ENCODE measurements at regions not wholly inside any gene's neighbourhood (a gene's known extent, or its start where the extent isn't known, plus 50 kb on each side); places are given as distances from the start of the nearest gene placed in this dataset.

GRCh38 chr1:36625935-36626310 is 143.2 kb upstream of the CSF3R start:
- Histone ChIP-seq H3K4me1 (ENCODE audit: control insufficient read depth, insufficient read depth, low read length) (no peaks in the 10 kb centered on the region), H3K9ac (ENCODE audit: low read depth, low read length) (no peak overlapping the region), H3K56ac (ENCODE audit: extremely low read depth, insufficient read depth, low read length) (no peak overlapping the region), H3K14ac (replicated peaks; ENCODE audit: low read depth, low read length) (no peak overlapping the region), H2AK9ac (replicated peaks; ENCODE audit: low read depth, low read length, poor library complexity) (no peak overlapping the region), H2AFZ (replicated peaks; ENCODE audit: low read length, poor library complexity) (no peak overlapping the region), H2BK15ac (ENCODE audit: low read depth, low read length) (no peak overlapping the region), H3K4me3 (ENCODE audit: insufficient read depth, low read depth, low read length) (no peak overlapping the region), H2BK20ac (ENCODE audit: low read depth, low read length) (no peak overlapping the region), H3K23ac (ENCODE audit: low read depth, low read length) (no peak overlapping the region), H3K9me1 (ENCODE audit: insufficient read depth, low read length) (no peaks in the 10 kb centered on the region), H4K91ac (ENCODE audit: insufficient read depth, low read depth, low read length) (no peak overlapping the region), H3K27me3 (ENCODE audit: control insufficient read depth, insufficient read depth, low read length) (peaks cover 2% of the 10 kb centered on the region; the same call in 1 of the 2 replicates), H3K79me1 (ENCODE audit: low read depth in 1 of 2, low read length in 2 of 2) (no peaks in the 10 kb centered on the region), H2BK5ac (ENCODE audit: low read depth, low read length, poor library complexity, severe bottlenecking) (no peak overlapping the region), H3K18ac (ENCODE audit: low read depth, low read length) (no peak overlapping the region), H2BK120ac (ENCODE audit: low read depth, low read length) (no peak overlapping the region), H3K36me3 (ENCODE audit: control insufficient read depth, insufficient read depth, low read length) (no peaks in the 10 kb centered on the region), H3K27ac (ENCODE audit: insufficient read depth, low read length) (no peak overlapping the region), H4K8ac (ENCODE audit: low read depth in 2 of 2, low read length in 2 of 2) (no peak overlapping the region), H3K4me2 (ENCODE audit: low read depth, low read length) (no peak overlapping the region), H4K20me1 (ENCODE audit: insufficient read depth, low read length) (no peaks in the 10 kb centered on the region), H2AK5ac (ENCODE audit: low read depth, low read length) (no peak overlapping the region), H4K5ac (ENCODE audit: low read depth, low read length) (no peak overlapping the region), H3K4ac (ENCODE audit: low read depth, low read length) (no peak overlapping the region), H3K9me3 (ENCODE audit: control insufficient read depth, insufficient read depth, low read length) (no peaks in the 10 kb centered on the region)
- in situ Hi-C loops (cut with MboI; ENCODE audit: low sequenced_read_pairs) (no loop called here), dilution Hi-C loops (cut with HindIII; ENCODE audit: low sequenced_read_pairs, unreplicated experiment) (no loop called here), intact Hi-C loops (cut with micrococcal nuclease) (no loop called here)
- 23% methylated on average over 4 of the region's 11 CpGs; no CpG with 5 or more reads in 1 of the 2 experiments for WGBS, 2 experiments (ENCODE audit: extremely low coverage in 2 of 2, insufficient read length in 1 of 2)
- DNase-seq (no peak), ATAC-seq (ENCODE audit: low read depth) (no peak)
- BruUV-seq (replicated peaks), result no TSS peak
- ChIA-PET CTCF (no interaction called here), POLR2A (ENCODE audit: unreplicated experiment) (no interaction called here)
- no peak for TF ChIP-seq CEBPB (IDR thresholded peaks at IDR 0.05; ENCODE audit: low read depth, low read length)
- TF ChIP-seq MXI1 (IDR thresholded peaks at IDR 0.05; ENCODE audit: borderline replicate concordance, low read depth, low read length), result no peak
- no peak for TF ChIP-seq FOS (IDR thresholded peaks at IDR 0.05; ENCODE audit: low read depth, low read length)
- TF ChIP-seq, protein P1, sequence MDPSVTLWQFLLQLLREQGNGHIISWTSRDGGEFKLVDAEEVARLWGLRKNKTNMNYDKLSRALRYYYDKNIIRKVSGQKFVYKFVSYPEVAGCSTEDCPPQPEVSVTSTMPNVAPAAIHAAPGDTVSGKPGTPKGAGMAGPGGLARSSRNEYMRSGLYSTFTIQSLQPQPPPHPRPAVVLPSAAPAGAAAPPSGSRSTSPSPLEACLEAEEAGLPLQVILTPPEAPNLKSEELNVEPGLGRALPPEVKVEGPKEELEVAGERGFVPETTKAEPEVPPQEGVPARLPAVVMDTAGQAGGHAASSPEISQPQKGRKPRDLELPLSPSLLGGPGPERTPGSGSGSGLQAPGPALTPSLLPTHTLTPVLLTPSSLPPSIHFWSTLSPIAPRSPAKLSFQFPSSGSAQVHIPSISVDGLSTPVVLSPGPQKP (IDR thresholded peaks at IDR 0.05; ENCODE audit: borderline replicate concordance, low read depth, low read length), result no peak
- TF ChIP-seq CHD1 (IDR thresholded peaks at IDR 0.05; ENCODE audit: low read depth, low read length), result no peak
- TF ChIP-seq CTCF (conservative IDR thresholded peaks at IDR 0.05; ENCODE audit: low read depth, low read length), result no peak
- no peak for TF ChIP-seq BHLHE40 (IDR thresholded peaks at IDR 0.05; ENCODE audit: low read depth, low read length)
- no peak for TF ChIP-seq RAD21 (IDR thresholded peaks at IDR 0.05; ENCODE audit: low read length)
- no peak for TF ChIP-seq POLR2A (IDR thresholded peaks at IDR 0.05; ENCODE audit: low read depth, low read length)
- TF ChIP-seq, protein P2, sequence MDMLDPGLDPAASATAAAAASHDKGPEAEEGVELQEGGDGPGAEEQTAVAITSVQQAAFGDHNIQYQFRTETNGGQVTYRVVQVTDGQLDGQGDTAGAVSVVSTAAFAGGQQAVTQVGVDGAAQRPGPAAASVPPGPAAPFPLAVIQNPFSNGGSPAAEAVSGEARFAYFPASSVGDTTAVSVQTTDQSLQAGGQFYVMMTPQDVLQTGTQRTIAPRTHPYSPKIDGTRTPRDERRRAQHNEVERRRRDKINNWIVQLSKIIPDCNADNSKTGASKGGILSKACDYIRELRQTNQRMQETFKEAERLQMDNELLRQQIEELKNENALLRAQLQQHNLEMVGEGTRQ (IDR thresholded peaks at IDR 0.05; ENCODE audit: low read depth, low read length), result no peak
- no peak for TF ChIP-seq SMC3 (IDR thresholded peaks at IDR 0.05; ENCODE audit: low read depth, low read length)
- TF ChIP-seq MAZ (IDR thresholded peaks at IDR 0.05; ENCODE audit: borderline replicate concordance, low read depth, low read length), result no peak
- TF ChIP-seq NFE2L2 (IDR thresholded peaks at IDR 0.05; ENCODE audit: low read depth, low read length), result no peak
- no peak for TF ChIP-seq RCOR1 (IDR thresholded peaks at IDR 0.05; ENCODE audit: insufficient replicate concordance, low read length)

All from IMR-90 (cell line).